RCC 7860 (cell line): ENCODE measurements at regions not wholly inside any gene's neighbourhood (a gene's known extent, or its start where the extent isn't known, plus 50 kb on each side); places are given as distances from the start of the nearest gene placed in this dataset.
A peak's percentile ranks its signal among the peaks of the same experiment; 100 is the strongest.
"Not testable (repeated sequence)": the region's sequence is repeated elsewhere in the genome, so short reads cannot be mapped to it uniquely, and the experiment has no call there.

Experiments
- DNase-seq: peaks from one replicate; pipeline ENCODE4 v3.0.0-alpha.2; 2015; ENCODE audit warnings: low spot score
- FAIRE-seq: peaks from 2 replicates; lab custom pipeline; 2012; peaks lifted over from hg19 to GRCh38; lab: Jason Lieb, UNC

- no peak for FAIRE-seq
Measured at GRCh38 chr16:72602499-72602898, 430.5 kb upstream of the PMFBP1 start.

DNA sequence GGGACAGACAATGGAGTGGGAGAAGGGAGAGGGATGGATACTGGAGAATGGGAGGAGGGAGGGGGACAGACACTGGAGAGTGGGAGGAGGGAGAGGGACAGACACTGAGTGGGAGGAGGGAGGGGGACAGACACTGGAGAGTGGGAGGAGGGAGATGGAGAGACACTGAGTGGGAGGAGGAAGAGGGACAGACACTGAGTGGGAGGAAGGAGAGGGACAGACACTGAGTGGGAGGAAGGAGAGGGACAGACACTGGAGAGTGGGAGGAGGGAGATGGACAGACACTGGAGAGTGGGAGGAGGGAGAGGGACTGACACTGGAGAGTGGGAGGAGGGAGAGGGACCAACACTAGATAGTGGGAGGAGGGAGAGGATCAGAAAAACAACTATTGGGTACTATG lies 426.7 kb upstream of the PMFBP1 start:
- no peak for FAIRE-seq
- DNase-seq = no peak

More at GRCh38 chr16:72602499-72602898, 430.5 kb upstream of the PMFBP1 start:
- DNase-seq = no peak

DNA sequence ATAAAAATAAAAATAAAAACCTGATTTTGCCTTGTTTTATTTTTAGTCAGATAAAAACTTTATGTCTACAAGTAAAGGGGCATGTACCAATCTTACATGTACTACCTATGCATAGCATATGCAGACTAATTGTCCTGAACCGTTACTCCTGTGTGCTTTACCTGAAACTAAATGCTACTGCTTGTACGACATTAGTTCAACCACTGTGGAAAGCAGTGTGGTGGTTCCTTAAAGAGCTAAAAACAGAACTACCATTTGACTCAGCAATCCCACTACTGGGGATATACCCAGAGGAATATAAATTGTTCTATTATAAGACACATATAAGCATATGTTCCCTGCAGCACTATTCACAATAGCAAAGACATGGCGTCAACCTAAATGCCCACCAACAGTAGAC lies 426.0 kb upstream of the PMFBP1 start:
- DNase-seq (no peak), FAIRE-seq (no peak)

GRCh38 chr16:72596373-72596772 lies 424.4 kb upstream of the PMFBP1 start:
- DNase-seq = no peak
- FAIRE-seq = no peak

DNA sequence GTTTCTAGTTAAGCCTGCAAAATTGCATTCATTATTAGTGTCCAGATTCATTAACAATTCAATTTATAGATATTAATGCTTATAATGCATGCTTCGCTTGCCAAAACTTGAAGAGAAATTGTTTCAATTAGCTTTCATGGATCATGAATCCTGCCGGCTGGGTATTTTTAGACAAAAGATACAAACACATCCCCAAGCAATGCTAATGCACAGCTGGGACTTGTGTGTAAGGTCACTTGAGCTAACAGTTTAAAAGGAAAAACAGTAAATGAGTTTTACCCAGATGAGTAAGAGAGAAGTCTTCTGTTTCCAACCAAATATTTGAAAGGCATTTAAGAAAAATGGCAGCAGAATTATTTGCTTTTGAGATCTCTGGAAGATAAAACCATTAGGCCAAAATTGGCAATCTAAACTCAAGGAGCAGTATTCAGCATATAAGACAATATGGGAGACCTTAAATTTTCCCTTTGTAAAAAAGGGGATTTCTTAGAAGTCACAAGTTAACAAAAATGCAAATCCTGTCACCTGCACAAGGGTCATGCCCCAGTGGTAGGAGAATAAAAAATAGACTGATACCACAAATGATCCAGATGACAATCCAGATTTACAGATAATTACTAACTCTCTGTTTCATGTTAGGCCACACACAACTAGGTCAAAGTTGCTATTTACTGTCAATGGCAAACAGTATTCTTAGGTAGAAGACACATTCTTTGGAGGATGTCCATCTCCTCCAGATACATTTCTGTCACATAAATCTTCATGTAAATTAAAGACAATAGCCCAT lies 418.4 kb upstream of the PMFBP1 start:
- no peak for DNase-seq
- no peak for FAIRE-seq

DNA sequence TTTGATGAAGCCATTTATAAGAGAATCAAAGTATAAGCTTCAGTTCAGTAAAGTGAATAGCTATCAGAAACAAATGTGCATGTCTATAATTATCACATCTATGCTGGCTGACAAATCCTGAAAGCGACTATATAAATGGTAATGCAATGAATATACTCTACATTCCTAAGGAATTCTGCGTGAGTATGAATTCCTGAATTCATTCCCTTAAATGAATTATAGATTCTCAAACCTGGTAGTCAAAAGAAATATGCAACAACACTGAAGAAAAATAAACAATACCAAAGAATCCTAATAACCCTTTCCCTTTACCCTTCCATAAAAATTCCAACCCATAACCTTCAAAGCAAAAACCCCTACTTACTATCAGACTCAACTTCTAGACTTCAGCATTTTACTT lies 416.6 kb upstream of the PMFBP1 start:
- FAIRE-seq = no peak

GRCh38 chr16:72578061-72578460 lies 406.1 kb upstream of the PMFBP1 start:
- DNase-seq, FAIRE-seq: not testable (repeated sequence)

More for the DNA sequence above, 416.6 kb upstream of the PMFBP1 start:
- no peak for DNase-seq

DNA sequence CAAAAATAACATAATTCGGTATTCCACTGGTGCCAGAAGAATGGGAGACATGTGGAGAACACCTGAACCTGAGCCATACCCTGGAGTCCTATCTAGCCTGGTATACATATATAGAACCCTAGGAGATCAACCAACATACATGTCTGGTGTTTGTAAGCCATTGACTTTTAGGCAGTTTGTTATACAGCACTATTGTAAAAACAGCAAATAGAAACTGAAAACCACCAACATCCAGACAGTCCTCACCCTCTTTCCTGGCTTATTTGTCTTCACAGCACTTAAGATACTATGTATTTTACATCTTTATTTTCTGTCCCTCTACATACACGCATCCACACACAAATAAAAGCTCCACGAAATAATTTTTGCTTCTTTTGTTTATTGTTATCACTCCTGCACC lies 404.2 kb upstream of the PMFBP1 start:
- FAIRE-seq = no peak
- no peak for DNase-seq

GRCh38 chr16:72569677-72570076 lies 397.7 kb upstream of the PMFBP1 start:
- DNase-seq = no peak
- no peak for FAIRE-seq

DNA sequence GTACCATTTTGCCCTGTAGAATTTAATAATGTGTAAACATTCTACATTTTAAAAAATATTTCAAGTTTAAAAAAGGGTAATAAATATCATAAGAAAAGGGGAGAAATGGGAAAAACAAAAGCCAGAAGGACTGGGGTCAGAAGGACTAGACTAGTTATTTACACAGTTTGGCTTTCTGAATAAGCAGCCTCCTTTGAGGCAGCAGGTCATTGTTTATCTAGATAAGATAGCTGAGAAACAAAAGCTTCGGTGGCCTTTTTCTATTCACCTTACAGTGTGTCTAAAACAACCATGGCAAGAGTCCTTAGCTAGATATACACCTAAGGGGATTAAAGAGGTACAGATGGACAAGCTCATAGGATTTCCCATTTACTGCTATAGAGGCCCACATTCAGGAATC lies 396.5 kb upstream of the PMFBP1 start:
- DNase-seq (no peak), FAIRE-seq (no peak)

GRCh38 chr16:72566174-72566573 lies 394.2 kb upstream of the PMFBP1 start:
- FAIRE-seq (no peak), DNase-seq (no peak)

- FAIRE-seq = no peak
- no peak for DNase-seq
Measured at GRCh38 chr16:72565106-72565505, 393.2 kb upstream of the PMFBP1 start.

DNA sequence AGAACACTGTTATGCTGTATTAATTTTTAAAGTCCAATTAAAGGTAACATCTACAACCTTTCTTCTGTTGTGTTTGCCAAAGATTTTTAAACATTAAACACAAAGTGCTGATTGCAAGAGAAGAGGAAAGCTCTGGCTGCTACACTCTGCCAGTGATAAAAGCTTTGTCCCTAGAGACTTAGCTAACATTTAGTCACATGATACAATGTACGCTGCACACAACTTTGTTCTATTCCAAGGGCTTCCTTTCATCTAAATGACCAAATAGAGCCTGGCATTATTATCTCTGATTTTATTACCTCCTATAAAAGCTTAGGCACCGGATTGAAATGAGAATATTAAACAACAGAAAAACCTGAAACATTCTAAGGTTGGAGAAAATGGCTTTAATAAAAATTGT lies 388.7 kb upstream of the PMFBP1 start:
- FAIRE-seq = no peak
- no peak for DNase-seq

GRCh38 chr16:72558501-72558900 lies 386.5 kb upstream of the PMFBP1 start:
- no peak for FAIRE-seq
- no peak for DNase-seq

DNA sequence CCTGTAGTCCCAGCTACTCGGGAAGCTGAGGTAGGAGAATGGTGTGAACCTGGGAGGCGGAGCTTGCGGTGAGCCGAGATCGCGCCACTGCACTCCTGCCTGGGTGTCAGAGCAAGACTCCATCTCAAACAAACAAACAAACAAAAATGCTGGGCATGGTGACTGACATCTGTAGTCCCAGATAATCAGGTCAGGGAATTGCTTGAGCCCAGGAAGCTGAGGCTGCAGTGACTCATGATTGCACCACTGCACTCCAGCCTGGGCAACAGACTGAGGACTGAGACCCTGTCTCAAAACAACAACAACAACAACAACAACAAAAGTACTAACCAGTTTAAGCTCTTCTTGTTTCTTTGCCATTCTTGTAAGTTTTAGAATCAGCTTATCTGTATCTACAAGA lies 383.0 kb upstream of the PMFBP1 start:
- FAIRE-seq = no peak

GRCh38 chr16:72552654-72553053 lies 380.7 kb upstream of the PMFBP1 start:
- no peak for FAIRE-seq

More for the DNA sequence above, 383.0 kb upstream of the PMFBP1 start:
- no peak for DNase-seq

GRCh38 chr16:72551649-72552048 lies 379.7 kb upstream of the PMFBP1 start:
- FAIRE-seq (no peak), DNase-seq (no peak)

More at GRCh38 chr16:72552654-72553053, 380.7 kb upstream of the PMFBP1 start:
- DNase-seq = no peak

GRCh38 chr16:72549878-72550277 lies 377.9 kb upstream of the PMFBP1 start:
- FAIRE-seq = no peak
- no peak for DNase-seq

DNA sequence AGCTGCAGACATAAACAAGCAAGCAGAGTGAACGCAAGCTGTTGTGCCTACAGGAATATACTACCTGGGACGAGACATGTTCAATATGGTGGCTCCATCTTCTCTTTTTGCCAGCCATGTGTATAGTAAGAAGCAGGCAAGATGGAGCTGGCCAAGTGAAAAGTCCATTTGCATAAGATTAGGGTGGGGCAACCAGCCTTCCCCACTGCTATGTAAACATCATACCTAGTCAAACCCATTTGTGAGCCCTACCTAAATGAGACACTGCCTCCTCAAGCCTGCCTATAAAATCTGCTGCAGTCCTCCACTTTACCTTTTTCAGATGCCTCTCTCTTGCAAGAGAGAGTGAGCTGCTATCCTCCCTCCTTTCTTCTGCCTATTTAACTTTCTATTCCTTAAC lies 370.1 kb upstream of the PMFBP1 start:
- no peak for DNase-seq
- FAIRE-seq = no peak

DNA sequence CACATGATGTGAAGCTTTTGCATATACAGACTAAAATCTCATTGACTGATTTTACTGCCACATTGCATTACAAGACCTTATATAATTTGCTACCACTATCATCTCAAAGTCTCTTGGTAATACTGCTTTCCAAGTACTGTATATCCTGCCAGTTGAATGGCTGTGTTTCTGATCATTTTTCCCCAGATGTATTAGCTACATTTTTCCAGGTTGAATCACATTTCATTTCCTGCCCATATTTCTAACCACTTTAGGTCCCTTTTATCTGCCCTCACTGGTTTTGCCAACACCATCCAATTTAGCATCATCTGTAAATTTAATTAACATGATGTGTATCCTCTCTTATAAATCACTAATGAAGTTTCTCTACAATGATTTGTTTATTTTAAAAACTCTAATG lies 365.7 kb upstream of the PMFBP1 start:
- peak; percentile 5 for FAIRE-seq
- DNase-seq = peak; percentile 11

DNA sequence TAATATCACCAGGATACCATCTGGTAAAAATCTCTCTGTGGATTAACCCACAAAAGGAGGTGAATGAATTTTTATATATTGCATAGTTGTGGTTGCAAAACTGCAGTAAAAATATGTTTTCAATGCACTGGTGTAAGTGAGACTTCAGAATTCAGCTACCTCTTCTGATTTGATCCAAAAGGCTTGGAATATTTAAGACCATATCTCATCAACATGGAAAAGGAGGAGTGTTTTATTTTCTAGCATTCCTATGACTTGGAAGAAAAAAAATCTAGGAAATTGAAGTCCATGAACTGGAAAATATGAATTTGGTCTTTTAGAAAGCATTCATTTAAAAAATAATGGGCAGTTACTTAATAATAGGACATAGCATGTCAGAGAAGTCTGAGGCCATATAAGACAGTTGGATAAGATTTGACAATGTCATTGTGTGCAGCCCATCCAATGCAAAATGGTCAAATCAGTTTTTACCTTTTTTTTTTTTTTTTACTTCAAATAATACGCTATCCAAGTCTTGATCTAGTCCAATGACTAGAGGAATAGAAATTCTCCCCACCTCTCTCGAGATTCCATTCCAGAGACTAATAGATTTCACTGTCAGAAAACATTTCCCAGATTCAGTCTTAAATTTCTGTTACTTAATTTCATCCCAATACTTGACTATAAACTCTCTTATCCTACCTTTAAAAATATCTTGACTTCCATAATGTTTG lies 364.9 kb upstream of the PMFBP1 start:
- DNase-seq = no peak
- FAIRE-seq = no peak

DNA sequence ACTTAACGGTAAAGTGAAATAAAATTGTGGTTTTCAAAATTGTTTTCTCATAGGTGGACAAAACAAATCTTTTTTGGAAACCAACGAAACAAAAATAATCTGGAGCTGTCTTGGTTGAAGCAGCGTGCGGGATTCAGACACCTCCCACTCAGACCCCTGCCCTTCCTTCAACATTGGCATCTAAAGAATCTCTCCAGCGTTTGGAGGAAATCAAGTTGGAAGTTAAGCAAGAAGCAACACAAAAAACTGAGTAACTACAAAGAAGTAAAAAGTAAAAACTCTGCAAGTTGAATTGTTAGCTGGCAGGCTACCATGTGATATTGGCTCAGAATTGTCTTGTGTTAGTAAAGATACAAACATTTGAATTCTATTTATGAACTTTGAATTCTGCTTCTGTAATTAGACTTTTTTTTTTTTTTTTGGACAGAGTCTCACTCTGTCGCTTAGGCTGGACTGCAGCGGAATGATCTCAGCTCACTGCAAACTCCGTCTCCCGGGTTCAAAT lies 361.0 kb upstream of the PMFBP1 start:
- FAIRE-seq (no peak), DNase-seq (no peak)
